B cell (primary cell): ENCODE measurements at regions not wholly inside any gene's neighbourhood (a gene's known extent, or its start where the extent isn't known, plus 50 kb on each side); places are given as distances from the start of the nearest gene placed in this dataset.

Experiments used
- ATAC-seq: fragments of 200-7000 bp; cut with Tn5 transposase; one replicate; pipeline ENCODE4 v1.10.0; 2021; ENCODE audit warnings: low read depth, mild to moderate bottlenecking, moderate number of reproducible peaks, moderate library complexity
- CTCF ChIA-PET: fragments of 350-600 bp; sonication (Branson Sonifier 250); formaldehyde crosslinking; loops from one replicate; lab custom pipeline; 2021; ENCODE audit warnings: antibody characterized with exemption, inconsistent platforms; lab: Charles Lee
- POLR2A ChIA-PET: fragments of 350-600 bp; sonication (Branson Sonifier 250); formaldehyde crosslinking; loops from one replicate; lab custom pipeline; 2021; ENCODE audit warnings: antibody characterized with exemption; lab: Charles Lee
- DNase-seq: peaks from one replicate; pipeline ENCODE4 v3.0.0; 2013
- H2AFZ ChIP-seq: 2 replicates; pipeline ENCODE4 v1.6.1; 2012; ENCODE audit warnings: mild to moderate bottlenecking, low read depth, low read length; ENCODE audit not compliant: insufficient read depth, poor library complexity, severe bottlenecking
- H3K27ac ChIP-seq, 2 donors: 1 replicate in 1 of 2; 2 replicates in 1 of 2; pipeline ENCODE4 v1.5.1; 2012 to 2013; ENCODE audit warnings: low read length in 2 of 2, mild to moderate bottlenecking in 2 of 2, moderate library complexity in 1 of 2
- H3K27me3 ChIP-seq, 4 experiments: fragments of 200-600 bp in 1 of 4; sonication (generic) in 1 of 4; replicated peaks in 1 of 4; 1 replicate in 2 of 4; 2 replicates in 2 of 4; pipeline versions ENCODE4 v1.6.1 to v1.7.0; 2013 to 2016; ENCODE audit warnings: low read length in 3 of 4, mild to moderate bottlenecking in 2 of 4, mixed read lengths in 1 of 4, moderate library complexity in 1 of 4; ENCODE audit not compliant: insufficient read depth in 4 of 4, control insufficient read depth in 3 of 4; ENCODE audit errors: control extremely low read depth in 1 of 4
- H3K36me3 ChIP-seq, 2 experiments: replicated peaks in 1 of 2; 1 replicate in 1 of 2; 2 replicates in 1 of 2; pipeline versions ENCODE4 v1.6.1 to v1.7.1; 2013; ENCODE audit warnings: low read length in 1 of 2; ENCODE audit not compliant: insufficient read depth in 2 of 2, control insufficient read depth in 1 of 2; ENCODE audit errors: control extremely low read depth in 1 of 2, extremely low read depth in 1 of 2
- H3K4me1 ChIP-seq, 2 donors: fragments of 200-600 bp in 1 of 2; sonication (generic) in 1 of 2; 1 replicate in 1 of 2; 2 replicates in 1 of 2; pipeline versions ENCODE4 v1.5.1 to v1.6.1; 2013 to 2017; ENCODE audit warnings: low read length in 2 of 2; ENCODE audit not compliant: control insufficient read depth in 2 of 2, insufficient read depth in 2 of 2
- H3K4me2 ChIP-seq: replicated peaks from 2 replicates; pipeline ENCODE3; 2012; ENCODE audit warnings: mild to moderate bottlenecking, low read depth, low read length; ENCODE audit not compliant: poor library complexity, severe bottlenecking
- H3K4me3 ChIP-seq, 5 experiments: fragments of 200-600 bp in 1 of 5; sonication (generic) in 1 of 5; 1 replicate in 3 of 5; 2 replicates in 2 of 5; pipeline versions ENCODE4 v1.5.1 to v1.7.0; 2011 to 2016; ENCODE audit warnings: low read length in 4 of 5, mild to moderate bottlenecking in 4 of 5, low read depth in 2 of 5, control low read depth in 1 of 5, moderate library complexity in 1 of 5; ENCODE audit not compliant: insufficient read depth in 1 of 5; ENCODE audit errors: control extremely low read depth in 1 of 5, extremely low read depth in 1 of 5
- H3K79me2 ChIP-seq: fragments of 200-600 bp; sonication (generic); one replicate; pipeline ENCODE4 v1.6.0; 2016; ENCODE audit warnings: low read length; ENCODE audit not compliant: control insufficient read depth, insufficient read depth
- H3K9ac ChIP-seq: fragments of 200-600 bp; sonication (generic); 2 replicates; pipeline ENCODE4 v1.6.1; 2017; ENCODE audit warnings: mild to moderate bottlenecking, low read length, moderate library complexity
- H3K9me3 ChIP-seq, 3 donors: one replicate each; pipeline versions ENCODE4 v1.6.1 to v1.7.1; 2013; ENCODE audit warnings: low read length in 2 of 3; ENCODE audit not compliant: control insufficient read depth in 2 of 3, insufficient read depth in 1 of 3; ENCODE audit errors: control extremely low read depth in 1 of 3
- H4K20me1 ChIP-seq: 2 replicates; pipeline ENCODE4 v1.6.0; 2012; ENCODE audit warnings: mild to moderate bottlenecking, low read length; ENCODE audit not compliant: insufficient read depth, control insufficient read depth, poor library complexity, severe bottlenecking
- H3K27ac Mint-ChIP-seq: one replicate; pipeline ENCODE4 v1.8.0; 2021; ENCODE audit warnings: mixed read lengths
- H3K27me3 Mint-ChIP-seq: one replicate; pipeline ENCODE4 v1.8.0; 2021; ENCODE audit warnings: mixed read lengths
- H3K4me1 Mint-ChIP-seq: one replicate; pipeline ENCODE4 v1.8.0; 2021; ENCODE audit warnings: mixed read lengths
- H3K4me3 Mint-ChIP-seq: one replicate; pipeline ENCODE4 v1.8.0; 2021; ENCODE audit warnings: mixed read lengths
- H3K9me3 Mint-ChIP-seq: one replicate; pipeline ENCODE4 v1.8.0; 2022; ENCODE audit warnings: mixed read lengths; ENCODE audit not compliant: insufficient read depth
- EZH2 ChIP-seq: IDR thresholded peaks from 2 replicates; pipeline ENCODE4 v1.6.1; 2012; ENCODE audit warnings: borderline replicate concordance, low read depth, mild to moderate bottlenecking, moderate library complexity, low read length; ENCODE audit not compliant: insufficient read depth, poor library complexity, severe bottlenecking
- WGBS: methylation state at CpG from one replicate; pipeline ENCODE4 v1.1.5; 2013; ENCODE audit warnings: missing lambda C conversion rate; ENCODE audit not compliant: insufficient coverage; 5-methylcytosine and 5-hydroxymethylcytosine counted together
- intact Hi-C: fragments of 100-400 bp; cut with micrococcal nuclease; formaldehyde crosslinking; loops from one replicate; pipeline ENCODE4 v1.10.0; 2022
- TF ChIP-seq, protein P1 (sequence below): fragments of 200-600 bp; IDR thresholded peaks from one replicate; pipeline ENCODE4 v1.8.0; 2022; ENCODE audit warnings: antibody characterized with exemption, mild to moderate bottlenecking

DNA sequence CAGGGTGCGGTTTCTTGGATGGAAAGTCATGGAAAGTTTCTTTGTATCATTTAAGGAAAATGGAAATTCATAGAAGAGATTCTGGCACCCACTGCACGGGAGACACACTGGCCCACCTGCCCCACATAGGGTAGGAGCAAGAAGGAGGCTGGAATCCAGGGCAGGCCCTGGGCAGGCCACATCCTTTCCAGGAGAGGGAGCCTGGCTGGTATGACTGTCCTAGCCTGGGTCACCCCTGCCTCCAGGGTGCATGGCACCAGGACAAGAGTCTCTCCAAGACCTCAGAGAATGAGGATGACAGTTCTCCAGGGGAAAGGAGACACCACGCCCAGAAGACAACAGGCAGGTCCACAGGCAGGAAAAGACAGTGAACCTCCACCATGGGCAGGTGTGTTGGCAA is 297.2 kb downstream of the TCERG1L start:
- Histone ChIP-seq H3K4me1 (no peaks in the 10 kb centered on the region), H3K27ac (no peak overlapping the region), H3K27me3 (no peaks in the 10 kb centered on the region), H3K4me2 (no peak overlapping the region), H3K79me2 (no peaks in the 10 kb centered on the region), H3K9ac (no peak overlapping the region), H3K9me3 (peaks cover 0 to 29% (median 0%) of the 10 kb centered on the region in 3 donors), H3K4me3 (no peak overlapping the region), H4K20me1 (no peaks in the 10 kb centered on the region), H3K36me3 (no peaks in the 10 kb centered on the region), H2AFZ (no peak overlapping the region)
- Mint-ChIP-seq H3K4me1 (no peaks in the 10 kb centered on the region), H3K9me3 (no peaks in the 10 kb centered on the region), H3K4me3 (no peak overlapping the region), H3K27ac (no peak overlapping the region), H3K27me3 (no peaks in the 10 kb centered on the region)
- ATAC-seq, result no peak
- DNase-seq, result no peak
- POLR2A ChIA-PET, result no interaction called here
- TF ChIP-seq, protein P1, sequence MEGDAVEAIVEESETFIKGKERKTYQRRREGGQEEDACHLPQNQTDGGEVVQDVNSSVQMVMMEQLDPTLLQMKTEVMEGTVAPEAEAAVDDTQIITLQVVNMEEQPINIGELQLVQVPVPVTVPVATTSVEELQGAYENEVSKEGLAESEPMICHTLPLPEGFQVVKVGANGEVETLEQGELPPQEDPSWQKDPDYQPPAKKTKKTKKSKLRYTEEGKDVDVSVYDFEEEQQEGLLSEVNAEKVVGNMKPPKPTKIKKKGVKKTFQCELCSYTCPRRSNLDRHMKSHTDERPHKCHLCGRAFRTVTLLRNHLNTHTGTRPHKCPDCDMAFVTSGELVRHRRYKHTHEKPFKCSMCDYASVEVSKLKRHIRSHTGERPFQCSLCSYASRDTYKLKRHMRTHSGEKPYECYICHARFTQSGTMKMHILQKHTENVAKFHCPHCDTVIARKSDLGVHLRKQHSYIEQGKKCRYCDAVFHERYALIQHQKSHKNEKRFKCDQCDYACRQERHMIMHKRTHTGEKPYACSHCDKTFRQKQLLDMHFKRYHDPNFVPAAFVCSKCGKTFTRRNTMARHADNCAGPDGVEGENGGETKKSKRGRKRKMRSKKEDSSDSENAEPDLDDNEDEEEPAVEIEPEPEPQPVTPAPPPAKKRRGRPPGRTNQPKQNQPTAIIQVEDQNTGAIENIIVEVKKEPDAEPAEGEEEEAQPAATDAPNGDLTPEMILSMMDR, result no peak
- TF ChIP-seq EZH2, result no peak
- 89% methylated on average over 2 of the region's 3 CpGs for WGBS
- CTCF ChIA-PET, result no interaction called here
- intact Hi-C loops, result no loop called here

DNA sequence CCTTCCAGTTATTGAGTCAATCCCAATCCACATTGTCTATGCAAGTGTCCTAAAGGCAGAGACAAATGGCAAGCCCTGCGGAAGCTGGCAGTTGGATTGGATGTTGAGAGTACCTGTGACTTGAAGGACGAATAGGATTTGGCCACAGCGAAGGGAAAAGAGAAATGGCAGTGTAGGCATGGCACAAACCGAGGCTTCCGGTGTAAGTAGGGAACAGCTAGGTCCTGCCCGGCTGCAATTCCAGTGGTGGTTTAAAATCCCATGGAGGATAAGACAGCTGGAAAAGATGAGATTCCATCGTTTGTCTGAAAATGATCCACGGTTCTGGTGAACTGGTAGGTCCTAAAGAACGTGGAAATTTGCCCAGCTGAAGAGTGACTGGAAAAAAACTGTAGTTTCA is 296.2 kb downstream of the TCERG1L start:
- no peak overlapping the region for H3K4me2 ChIP-seq
- Mint-ChIP-seq H3K9me3 (no peaks in the 10 kb centered on the region), H3K4me3 (no peak overlapping the region), H3K27ac (no peak overlapping the region), H3K4me1 (no peaks in the 10 kb centered on the region), H3K27me3 (no peaks in the 10 kb centered on the region)
- no peaks in the 10 kb centered on the region for H4K20me1 ChIP-seq
- H3K9me3 ChIP-seq, result peaks cover 0 to 27% (median 0%) of the 10 kb centered on the region in 3 donors
- WGBS, result 88% methylated on average over 9 of the region's 9 CpGs
- no peaks in the 10 kb centered on the region for H3K27me3 ChIP-seq
- H3K4me3 ChIP-seq, result no peak overlapping the region
- no peak overlapping the region for H3K27ac ChIP-seq
- H2AFZ ChIP-seq, result no peak overlapping the region
- no peak for ATAC-seq
- no peaks in the 10 kb centered on the region for H3K4me1 ChIP-seq
- no peaks in the 10 kb centered on the region for H3K79me2 ChIP-seq
- H3K36me3 ChIP-seq, result no peaks in the 10 kb centered on the region
- POLR2A ChIA-PET, result no interaction called here
- H3K9ac ChIP-seq, result no peak overlapping the region
- no peak for DNase-seq
- intact Hi-C loops, result no loop called here
- CTCF ChIA-PET, result no interaction called here
- no peak for TF ChIP-seq EZH2
- TF ChIP-seq, protein P1, result no peak
